Testis (tissue), 2 donors: ENCODE measurements at regions not wholly inside any gene's neighbourhood (a gene's known extent, or its start where the extent isn't known, plus 50 kb on each side); places are given as distances from the start of the nearest gene placed in this dataset.

Experiments
- POLR2A ChIP-seq: fragments of 450-650 bp; IDR thresholded peaks from one replicate; pipeline ENCODE4 v1.6.1; 2017; ENCODE audit warnings: antibody characterized with exemption, mild to moderate bottlenecking, moderate library complexity
- TF ChIP-seq, protein P1 (sequence below), 3 experiments: fragments of 450-650 bp in 2 of 3; fragments of 200-600 bp in 1 of 3; sonication (generic) in 1 of 3; IDR thresholded peaks; one replicate each; pipeline ENCODE4 v1.5.1; 2016 to 2019; ENCODE audit warnings: antibody characterized with exemption in 3 of 3, mild to moderate bottlenecking in 2 of 3, moderate library complexity in 1 of 3

DNA sequence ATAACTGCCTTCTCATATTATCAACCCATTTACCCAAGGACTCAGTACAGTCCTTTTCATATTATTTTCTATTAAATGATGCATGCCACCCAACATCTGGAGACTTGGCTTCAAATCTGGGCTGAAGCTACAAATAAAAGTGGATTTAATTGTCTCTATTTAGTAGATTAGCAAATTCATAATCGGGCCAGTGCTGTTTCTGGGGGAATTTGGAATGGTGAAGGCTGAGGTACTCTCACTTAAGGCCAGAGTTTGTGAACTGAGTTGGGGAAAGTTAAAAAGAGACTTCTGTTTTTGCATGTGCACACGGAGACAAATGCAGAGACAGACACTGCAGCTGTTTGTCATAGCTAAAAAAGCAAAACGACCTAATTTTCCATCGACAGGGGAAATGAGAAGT lies 100.9 kb downstream of the PFDN4 start:
- TF ChIP-seq, protein P1, sequence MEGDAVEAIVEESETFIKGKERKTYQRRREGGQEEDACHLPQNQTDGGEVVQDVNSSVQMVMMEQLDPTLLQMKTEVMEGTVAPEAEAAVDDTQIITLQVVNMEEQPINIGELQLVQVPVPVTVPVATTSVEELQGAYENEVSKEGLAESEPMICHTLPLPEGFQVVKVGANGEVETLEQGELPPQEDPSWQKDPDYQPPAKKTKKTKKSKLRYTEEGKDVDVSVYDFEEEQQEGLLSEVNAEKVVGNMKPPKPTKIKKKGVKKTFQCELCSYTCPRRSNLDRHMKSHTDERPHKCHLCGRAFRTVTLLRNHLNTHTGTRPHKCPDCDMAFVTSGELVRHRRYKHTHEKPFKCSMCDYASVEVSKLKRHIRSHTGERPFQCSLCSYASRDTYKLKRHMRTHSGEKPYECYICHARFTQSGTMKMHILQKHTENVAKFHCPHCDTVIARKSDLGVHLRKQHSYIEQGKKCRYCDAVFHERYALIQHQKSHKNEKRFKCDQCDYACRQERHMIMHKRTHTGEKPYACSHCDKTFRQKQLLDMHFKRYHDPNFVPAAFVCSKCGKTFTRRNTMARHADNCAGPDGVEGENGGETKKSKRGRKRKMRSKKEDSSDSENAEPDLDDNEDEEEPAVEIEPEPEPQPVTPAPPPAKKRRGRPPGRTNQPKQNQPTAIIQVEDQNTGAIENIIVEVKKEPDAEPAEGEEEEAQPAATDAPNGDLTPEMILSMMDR (IDR thresholded peaks at IDR 0.05): no peak
- no peak for TF ChIP-seq POLR2A
